MM.1S (cell line): ENCODE measurements at regions not wholly inside any gene's neighbourhood (a gene's known extent, or its start where the extent isn't known, plus 50 kb on each side); places are given as distances from the start of the nearest gene placed in this dataset.

Experiments used
- EZH2 ChIP-seq: fragments of 300-600 bp; sonication (generic); optimal IDR thresholded peaks from 2 replicates; pipeline ENCODE3; 2017; ENCODE audit warnings: low read depth, mild to moderate bottlenecking, antibody characterized with exemption, low read length, mixed read lengths
- TF ChIP-seq, protein P1 (sequence below): fragments of 300-600 bp; sonication (generic); IDR thresholded peaks from 2 replicates; pipeline ENCODE4 v1.5.1; 2016; ENCODE audit warnings: antibody characterized with exemption, low read length, mixed read lengths

DNA sequence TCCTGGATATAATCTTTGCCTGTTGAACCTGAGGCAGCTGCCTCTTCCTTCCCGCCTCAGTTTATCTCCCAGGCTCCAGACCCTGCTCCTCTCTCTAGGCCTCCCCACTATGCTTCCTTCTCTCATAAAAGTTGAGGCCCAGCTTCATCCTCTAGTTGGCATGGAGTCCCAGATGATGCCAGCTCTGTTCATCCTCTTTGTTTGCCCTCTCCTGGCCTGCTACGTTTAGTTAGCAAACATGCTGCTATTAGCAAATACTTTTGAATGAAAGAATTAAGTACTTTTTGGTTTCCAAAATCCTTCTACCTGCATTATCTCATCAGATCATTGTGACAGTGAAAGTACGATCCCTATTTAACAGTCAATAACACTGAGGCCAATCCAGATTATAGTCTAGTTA lies 472.5 kb downstream of the COG6 start:
- TF ChIP-seq, protein P1, sequence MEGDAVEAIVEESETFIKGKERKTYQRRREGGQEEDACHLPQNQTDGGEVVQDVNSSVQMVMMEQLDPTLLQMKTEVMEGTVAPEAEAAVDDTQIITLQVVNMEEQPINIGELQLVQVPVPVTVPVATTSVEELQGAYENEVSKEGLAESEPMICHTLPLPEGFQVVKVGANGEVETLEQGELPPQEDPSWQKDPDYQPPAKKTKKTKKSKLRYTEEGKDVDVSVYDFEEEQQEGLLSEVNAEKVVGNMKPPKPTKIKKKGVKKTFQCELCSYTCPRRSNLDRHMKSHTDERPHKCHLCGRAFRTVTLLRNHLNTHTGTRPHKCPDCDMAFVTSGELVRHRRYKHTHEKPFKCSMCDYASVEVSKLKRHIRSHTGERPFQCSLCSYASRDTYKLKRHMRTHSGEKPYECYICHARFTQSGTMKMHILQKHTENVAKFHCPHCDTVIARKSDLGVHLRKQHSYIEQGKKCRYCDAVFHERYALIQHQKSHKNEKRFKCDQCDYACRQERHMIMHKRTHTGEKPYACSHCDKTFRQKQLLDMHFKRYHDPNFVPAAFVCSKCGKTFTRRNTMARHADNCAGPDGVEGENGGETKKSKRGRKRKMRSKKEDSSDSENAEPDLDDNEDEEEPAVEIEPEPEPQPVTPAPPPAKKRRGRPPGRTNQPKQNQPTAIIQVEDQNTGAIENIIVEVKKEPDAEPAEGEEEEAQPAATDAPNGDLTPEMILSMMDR = no peak
- no peak for TF ChIP-seq EZH2
